ENCODE measurements at regions not wholly inside any gene's neighbourhood (a gene's known extent, or its start where the extent isn't known, plus 50 kb on each side); places are given as distances from the start of the nearest gene placed in this dataset.

DNA sequence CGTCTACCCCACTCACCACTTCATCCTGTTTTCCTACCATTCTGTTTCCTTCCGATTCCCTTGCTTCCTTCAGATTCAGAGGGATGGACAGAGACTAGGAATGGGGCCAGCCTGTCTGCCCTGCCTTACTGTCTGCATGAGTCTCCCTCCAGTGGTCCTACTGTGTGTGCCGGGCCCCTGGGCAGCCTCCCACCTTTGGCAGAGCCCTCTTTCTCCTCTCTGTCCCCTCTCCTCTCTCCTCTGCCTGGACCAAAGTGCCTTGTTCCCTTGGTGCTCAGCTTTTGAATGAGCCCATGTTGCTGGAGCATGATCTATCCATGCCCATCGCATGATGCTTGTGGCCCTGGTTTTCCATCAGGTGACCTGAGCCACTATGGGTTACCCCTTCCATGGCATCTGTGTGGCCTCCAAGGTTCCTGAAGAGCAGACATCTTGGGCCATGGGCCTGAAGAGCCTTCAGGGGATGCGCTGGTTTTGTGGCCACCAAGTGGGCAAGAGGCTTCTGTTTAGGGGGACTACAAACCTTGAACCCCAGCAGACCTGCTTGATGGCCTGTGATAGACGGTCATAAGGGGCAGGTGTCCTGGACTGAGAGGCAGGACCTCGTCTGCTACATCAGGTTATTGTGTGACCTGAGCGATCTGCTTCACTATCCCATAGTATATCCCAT lies 54.2 kb upstream of the BCL11B start:
- Histone ChIP-seq H3K9ac (ENCODE audit: extremely low read depth, insufficient read length, low read length) (no peak overlapping the region), H2BK12ac (ENCODE audit: insufficient read length, low read depth, low read length) (no peak overlapping the region)
- DNase-seq = no peak

More for the DNA sequence above, 54.2 kb upstream of the BCL11B start:
- Mint-ChIP-seq H3K27me3 (ENCODE audit: low read depth) (peaks cover 9% of the 10 kb centered on the region), H3K4me3 (no peak overlapping the region), H3K4me1 (peaks cover 5 to 8% of the 10 kb centered on the region in 2 experiments; a peak in 2 of 4 replicates), H3K36me3 (ENCODE audit: insufficient read depth in 1 of 3, low read depth in 3 of 3) (no peaks in the 10 kb centered on the region; a peak in 1 of 7 replicates), H3K27ac (no peak overlapping the region; a peak in 1 of 7 replicates), H3K9me3 (no peaks in the 10 kb centered on the region)
- Histone ChIP-seq H3K4me2 (ENCODE audit: insufficient read depth, insufficient read length, low read length) (no peak overlapping the region), H3K14ac (ENCODE audit: insufficient read depth, low read length) (no peak overlapping the region), H3K27ac (ENCODE audit: insufficient read length, low read depth, low read length) (no peak overlapping the region), H2BK15ac (ENCODE audit: low read depth, low read length) (no peak overlapping the region), H3K79me2 (ENCODE audit: insufficient read depth, low read length) (no peaks in the 10 kb centered on the region), H4K91ac (ENCODE audit: insufficient read length, low read depth, low read length) (no peak overlapping the region), H3K56ac (ENCODE audit: insufficient read length, low read depth, low read length) (no peak overlapping the region), H3T11ph (ENCODE audit: low read length) (no peak overlapping the region), H4K20me1 (ENCODE audit: control insufficient read depth, insufficient read depth, insufficient read length) (no peaks in the 10 kb centered on the region), H2BK120ac (ENCODE audit: low read depth, low read length, poor library complexity, severe bottlenecking) (no peak overlapping the region), H3K4me1 (ENCODE audit: insufficient read depth, low read length) (no peaks in the 10 kb centered on the region), H4K5ac (ENCODE audit: insufficient read length, low read depth, low read length) (no peak overlapping the region), H3K4ac (ENCODE audit: low read depth, low read length) (no peak overlapping the region), H3K27me3 (ENCODE audit: insufficient read depth, low read length) (no peaks in the 10 kb centered on the region), H3K18ac (ENCODE audit: insufficient read length, low read depth, low read length) (no peak overlapping the region), H3K9me3 (ENCODE audit: control insufficient read depth, low read depth, low read length) (no peaks in the 10 kb centered on the region), H2AFZ (ENCODE audit: low read length) (no peak overlapping the region), H3K23me2 (ENCODE audit: insufficient read length, low read depth, low read length, poor library complexity, severe bottlenecking) (no peaks in the 10 kb centered on the region), H3K23ac (ENCODE audit: insufficient read length, low read depth, low read length) (no peak overlapping the region), H2AK5ac (ENCODE audit: insufficient read length, low read length) (no peak overlapping the region), H2BK20ac (ENCODE audit: low read depth, low read length, poor library complexity, severe bottlenecking) (no peak overlapping the region), H4K8ac (replicated peaks; ENCODE audit: insufficient read length, low read depth, low read length) (no peak overlapping the region), H2BK5ac (ENCODE audit: insufficient read length, low read length) (no peak overlapping the region), H3K79me1 (ENCODE audit: insufficient read depth, low read depth, low read length, poor library complexity, severe bottlenecking) (no peaks in the 10 kb centered on the region)
- TF ChIP-seq, protein P1, sequence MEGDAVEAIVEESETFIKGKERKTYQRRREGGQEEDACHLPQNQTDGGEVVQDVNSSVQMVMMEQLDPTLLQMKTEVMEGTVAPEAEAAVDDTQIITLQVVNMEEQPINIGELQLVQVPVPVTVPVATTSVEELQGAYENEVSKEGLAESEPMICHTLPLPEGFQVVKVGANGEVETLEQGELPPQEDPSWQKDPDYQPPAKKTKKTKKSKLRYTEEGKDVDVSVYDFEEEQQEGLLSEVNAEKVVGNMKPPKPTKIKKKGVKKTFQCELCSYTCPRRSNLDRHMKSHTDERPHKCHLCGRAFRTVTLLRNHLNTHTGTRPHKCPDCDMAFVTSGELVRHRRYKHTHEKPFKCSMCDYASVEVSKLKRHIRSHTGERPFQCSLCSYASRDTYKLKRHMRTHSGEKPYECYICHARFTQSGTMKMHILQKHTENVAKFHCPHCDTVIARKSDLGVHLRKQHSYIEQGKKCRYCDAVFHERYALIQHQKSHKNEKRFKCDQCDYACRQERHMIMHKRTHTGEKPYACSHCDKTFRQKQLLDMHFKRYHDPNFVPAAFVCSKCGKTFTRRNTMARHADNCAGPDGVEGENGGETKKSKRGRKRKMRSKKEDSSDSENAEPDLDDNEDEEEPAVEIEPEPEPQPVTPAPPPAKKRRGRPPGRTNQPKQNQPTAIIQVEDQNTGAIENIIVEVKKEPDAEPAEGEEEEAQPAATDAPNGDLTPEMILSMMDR (conservative IDR thresholded peaks at IDR 0.05) = no peak
- no CpG with 5 or more reads among the region's 8 CpGs for WGBS (ENCODE audit: extremely low coverage, insufficient read length, low lambda C conversion rate)
